Fibroblast of lung (primary cell): ENCODE measurements at regions not wholly inside any gene's neighbourhood (a gene's known extent, or its start where the extent isn't known, plus 50 kb on each side); places are given as distances from the start of the nearest gene placed in this dataset.

ENCODE experiments used
- DNase-seq, 2 donors: peaks; one replicate each; pipeline versions ENCODE4 v3.0.0 to v3.0.0-alpha.2; 2010; ENCODE audit warnings: low read depth in 2 of 2
- H2AFZ ChIP-seq: 2 replicates; pipeline ENCODE4 v1.5.1; 2012; ENCODE audit warnings: low read length, control low read depth, inconsistent platforms
- H3K27ac ChIP-seq: 2 replicates; pipeline ENCODE4 v1.5.1; 2011; ENCODE audit warnings: low read length, control low read depth; ENCODE audit not compliant: insufficient read depth
- H3K27me3 ChIP-seq: 2 replicates; pipeline ENCODE4 v1.5.1; 2011; ENCODE audit warnings: mild to moderate bottlenecking, low read length; ENCODE audit not compliant: control insufficient read depth, insufficient read depth
- H3K36me3 ChIP-seq: 2 replicates; pipeline ENCODE4 v1.5.1; 2011; ENCODE audit warnings: low read length; ENCODE audit not compliant: control insufficient read depth, insufficient read depth
- H3K4me1 ChIP-seq: 2 replicates; pipeline ENCODE4 v1.5.1; 2011; ENCODE audit warnings: low read length; ENCODE audit not compliant: control insufficient read depth, insufficient read depth; ENCODE audit errors: extremely low read depth
- H3K4me2 ChIP-seq: 2 replicates; pipeline ENCODE4 v1.5.1; 2011; ENCODE audit warnings: low read length, control low read depth; ENCODE audit not compliant: insufficient read depth; ENCODE audit errors: extremely low read depth
- H3K4me3 ChIP-seq, 4 experiments: fragments of 200-600 bp in 1 of 4; sonication (generic) in 1 of 4; replicated peaks in 1 of 4; 2 replicates each; pipeline ENCODE4 v1.5.1; 2011 to 2016; ENCODE audit warnings: low read length in 4 of 4, low read depth in 3 of 4, mild to moderate bottlenecking in 3 of 4, control low read depth in 2 of 4, inconsistent platforms in 1 of 4, mixed read lengths in 1 of 4; ENCODE audit not compliant: insufficient read depth in 1 of 4; ENCODE audit errors: control extremely low read depth in 1 of 4
- H3K79me2 ChIP-seq: 2 replicates; pipeline ENCODE4 v1.5.1; 2012; ENCODE audit warnings: mild to moderate bottlenecking, low read length, inconsistent platforms; ENCODE audit not compliant: control insufficient read depth, insufficient read depth
- H3K9ac ChIP-seq: 2 replicates; pipeline ENCODE4 v1.5.1; 2011; ENCODE audit warnings: mild to moderate bottlenecking, low read length, control low read depth; ENCODE audit not compliant: insufficient read depth
- H3K9me3 ChIP-seq: 2 replicates; pipeline ENCODE4 v1.5.1; 2012; ENCODE audit warnings: low read depth, low read length; ENCODE audit not compliant: control insufficient read depth, insufficient read depth
- H4K20me1 ChIP-seq: 2 replicates; pipeline ENCODE4 v1.5.1; 2011; ENCODE audit warnings: low read length; ENCODE audit not compliant: control insufficient read depth, insufficient read depth; ENCODE audit errors: extremely low read depth
- EZH2 ChIP-seq: IDR thresholded peaks from 2 replicates; pipeline ENCODE4 v1.5.1; 2012; ENCODE audit warnings: low read length, control low read depth, mild to moderate bottlenecking; ENCODE audit errors: missing control alignments
- TF ChIP-seq, protein P1 (sequence below), 2 donors: IDR thresholded peaks in 1 of 2; conservative IDR thresholded peaks in 1 of 2; 1 replicate in 1 of 2; 2 replicates in 1 of 2; pipeline ENCODE4 v1.5.1; 2011 to 2012; ENCODE audit warnings: low read length in 2 of 2, control low read depth in 1 of 2, inconsistent platforms in 1 of 2, low read depth in 1 of 2, mild to moderate bottlenecking in 1 of 2

DNA sequence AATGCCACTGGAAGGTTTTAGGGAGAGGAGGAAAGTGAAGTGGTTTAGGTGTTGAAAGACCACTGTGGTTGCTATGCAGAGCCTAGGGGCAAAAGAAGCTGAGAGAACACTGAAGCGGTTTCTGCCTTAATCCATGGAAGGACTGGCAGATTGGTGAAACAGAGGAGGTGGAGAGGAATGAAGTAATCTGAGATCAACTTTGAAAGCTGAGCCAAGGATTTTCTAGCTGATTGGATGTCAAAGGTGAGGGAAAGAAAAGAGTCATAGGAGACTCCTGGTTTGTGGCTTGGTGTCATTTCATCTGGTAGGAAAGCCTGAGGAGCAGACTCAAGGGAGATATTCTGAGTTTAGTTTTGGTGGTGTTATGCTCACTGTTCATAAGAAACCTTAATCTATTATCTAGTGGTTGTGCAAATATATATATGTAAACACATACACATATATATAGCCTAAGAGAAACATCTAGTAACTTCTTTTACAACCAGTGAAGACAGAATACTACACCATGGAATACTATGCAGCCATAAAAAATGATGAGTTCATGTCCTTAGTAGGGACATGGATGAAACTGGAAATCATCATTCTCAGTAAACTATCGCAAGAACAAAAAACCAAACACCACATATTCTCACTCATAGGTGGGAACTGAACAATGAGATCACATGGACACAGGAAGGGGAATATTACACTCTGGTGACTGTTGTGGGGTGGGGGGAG, 134.1 kb upstream of the CREB1 start:
- Histone ChIP-seq H3K36me3 (no peaks in the 10 kb centered on the region), H2AFZ (peak overlapping the region; percentile 13), H3K9ac (no peak overlapping the region), H3K9me3 (no peaks in the 10 kb centered on the region), H3K27ac (peak overlapping the region; percentile 77), H4K20me1 (no peaks in the 10 kb centered on the region), H3K4me1 (peaks cover 11% of the 10 kb centered on the region), H3K4me3 (no peak overlapping the region), H3K79me2 (no peaks in the 10 kb centered on the region), H3K4me2 (peak overlapping the region; percentile 54), H3K27me3 (no peaks in the 10 kb centered on the region)
- TF ChIP-seq, protein P1, sequence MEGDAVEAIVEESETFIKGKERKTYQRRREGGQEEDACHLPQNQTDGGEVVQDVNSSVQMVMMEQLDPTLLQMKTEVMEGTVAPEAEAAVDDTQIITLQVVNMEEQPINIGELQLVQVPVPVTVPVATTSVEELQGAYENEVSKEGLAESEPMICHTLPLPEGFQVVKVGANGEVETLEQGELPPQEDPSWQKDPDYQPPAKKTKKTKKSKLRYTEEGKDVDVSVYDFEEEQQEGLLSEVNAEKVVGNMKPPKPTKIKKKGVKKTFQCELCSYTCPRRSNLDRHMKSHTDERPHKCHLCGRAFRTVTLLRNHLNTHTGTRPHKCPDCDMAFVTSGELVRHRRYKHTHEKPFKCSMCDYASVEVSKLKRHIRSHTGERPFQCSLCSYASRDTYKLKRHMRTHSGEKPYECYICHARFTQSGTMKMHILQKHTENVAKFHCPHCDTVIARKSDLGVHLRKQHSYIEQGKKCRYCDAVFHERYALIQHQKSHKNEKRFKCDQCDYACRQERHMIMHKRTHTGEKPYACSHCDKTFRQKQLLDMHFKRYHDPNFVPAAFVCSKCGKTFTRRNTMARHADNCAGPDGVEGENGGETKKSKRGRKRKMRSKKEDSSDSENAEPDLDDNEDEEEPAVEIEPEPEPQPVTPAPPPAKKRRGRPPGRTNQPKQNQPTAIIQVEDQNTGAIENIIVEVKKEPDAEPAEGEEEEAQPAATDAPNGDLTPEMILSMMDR (conservative IDR thresholded peaks at IDR 0.05 in 1 of 2, IDR thresholded peaks at IDR 0.05 in 1 of 2; ENCODE audit: low read depth in 1 of 2, low read length in 2 of 2): no peak
- TF ChIP-seq EZH2: no peak
- peak in 1 of 2 donors; percentile 54 for DNase-seq

- Histone ChIP-seq H3K4me1 (peaks cover 11% of the 10 kb centered on the region), H3K36me3 (no peaks in the 10 kb centered on the region), H3K79me2 (no peaks in the 10 kb centered on the region), H3K27me3 (no peaks in the 10 kb centered on the region), H3K9me3 (no peaks in the 10 kb centered on the region), H3K4me2 (no peak overlapping the region), H2AFZ (no peak overlapping the region), H3K9ac (no peak overlapping the region), H3K4me3 (no peak overlapping the region), H4K20me1 (no peaks in the 10 kb centered on the region), H3K27ac (no peak overlapping the region)
- no peak for TF ChIP-seq EZH2
- TF ChIP-seq, protein P1 (conservative IDR thresholded peaks at IDR 0.05 in 1 of 2, IDR thresholded peaks at IDR 0.05 in 1 of 2; ENCODE audit: low read depth in 1 of 2, low read length in 2 of 2): no peak
- no peak for DNase-seq
Measured at GRCh38 chr2:207397917-207398655, 131.7 kb upstream of the CREB1 start.

- Histone ChIP-seq H3K9me3 (no peaks in the 10 kb centered on the region), H3K4me1 (peaks cover 8% of the 10 kb centered on the region), H3K27me3 (no peaks in the 10 kb centered on the region), H3K27ac (no peak overlapping the region), H2AFZ (no peak overlapping the region), H3K36me3 (no peaks in the 10 kb centered on the region), H3K4me3 (no peak overlapping the region), H3K4me2 (no peak overlapping the region), H3K9ac (no peak overlapping the region), H3K79me2 (no peaks in the 10 kb centered on the region), H4K20me1 (no peaks in the 10 kb centered on the region)
- TF ChIP-seq, protein P1 (conservative IDR thresholded peaks at IDR 0.05 in 1 of 2, IDR thresholded peaks at IDR 0.05 in 1 of 2; ENCODE audit: low read depth in 1 of 2, low read length in 2 of 2): no peak
- no peak for TF ChIP-seq EZH2
- no peak for DNase-seq
Measured at GRCh38 chr2:207399301-207399700, 130.5 kb upstream of the CREB1 start.
